ENCODE measurements at regions not wholly inside any gene's neighbourhood (a gene's known extent, or its start where the extent isn't known, plus 50 kb on each side); places are given as distances from the start of the nearest gene placed in this dataset.

DNA sequence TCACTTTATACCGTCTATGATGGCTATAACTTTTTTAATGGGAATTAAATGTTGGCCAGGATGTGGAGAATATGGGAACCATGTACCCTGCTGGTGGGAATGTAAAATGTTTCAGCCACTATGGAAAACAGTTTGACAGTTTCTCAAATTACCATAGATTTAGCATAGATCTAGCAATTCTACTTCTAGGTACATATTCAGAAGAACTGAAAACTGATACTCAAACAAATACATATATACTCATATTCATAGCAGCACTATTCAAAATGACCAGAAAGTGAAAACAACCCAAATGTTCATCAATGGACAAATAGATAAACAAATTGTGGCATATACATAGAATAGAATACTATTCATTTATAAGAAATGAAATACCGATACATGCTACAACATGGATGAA lies 539.4 kb downstream of the IGSF11 start:
- Histone ChIP-seq H4K20me1 (ENCODE audit: insufficient read depth, low read length) (no peaks in the 10 kb centered on the region), H3K79me2 (ENCODE audit: insufficient read depth, low read length) (no peaks in the 10 kb centered on the region), H3K4me2 (ENCODE audit: insufficient read depth, low read length) (no peak overlapping the region), H3K27ac (ENCODE audit: low read length) (no peak overlapping the region), H3K36me3 (ENCODE audit: insufficient read depth, low read length) (no peaks in the 10 kb centered on the region), H2AFZ (ENCODE audit: low read depth, low read length) (no peak overlapping the region), H3K4me1 (ENCODE audit: insufficient read depth, low read length) (no peaks in the 10 kb centered on the region), H3K9ac (ENCODE audit: low read depth, low read length) (no peak overlapping the region), H3K9me3 (ENCODE audit: insufficient read depth, low read length, severe bottlenecking) (no peaks in the 10 kb centered on the region), H3K4me3 (ENCODE audit: low read depth in 1 of 2, low read length in 2 of 2) (no peak overlapping the region), H3K27me3 (ENCODE audit: insufficient read depth, low read length, poor library complexity) (no peaks in the 10 kb centered on the region)
- no peak for DNase-seq
- TF ChIP-seq, protein P1, sequence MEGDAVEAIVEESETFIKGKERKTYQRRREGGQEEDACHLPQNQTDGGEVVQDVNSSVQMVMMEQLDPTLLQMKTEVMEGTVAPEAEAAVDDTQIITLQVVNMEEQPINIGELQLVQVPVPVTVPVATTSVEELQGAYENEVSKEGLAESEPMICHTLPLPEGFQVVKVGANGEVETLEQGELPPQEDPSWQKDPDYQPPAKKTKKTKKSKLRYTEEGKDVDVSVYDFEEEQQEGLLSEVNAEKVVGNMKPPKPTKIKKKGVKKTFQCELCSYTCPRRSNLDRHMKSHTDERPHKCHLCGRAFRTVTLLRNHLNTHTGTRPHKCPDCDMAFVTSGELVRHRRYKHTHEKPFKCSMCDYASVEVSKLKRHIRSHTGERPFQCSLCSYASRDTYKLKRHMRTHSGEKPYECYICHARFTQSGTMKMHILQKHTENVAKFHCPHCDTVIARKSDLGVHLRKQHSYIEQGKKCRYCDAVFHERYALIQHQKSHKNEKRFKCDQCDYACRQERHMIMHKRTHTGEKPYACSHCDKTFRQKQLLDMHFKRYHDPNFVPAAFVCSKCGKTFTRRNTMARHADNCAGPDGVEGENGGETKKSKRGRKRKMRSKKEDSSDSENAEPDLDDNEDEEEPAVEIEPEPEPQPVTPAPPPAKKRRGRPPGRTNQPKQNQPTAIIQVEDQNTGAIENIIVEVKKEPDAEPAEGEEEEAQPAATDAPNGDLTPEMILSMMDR (IDR thresholded peaks at IDR 0.05; ENCODE audit: borderline replicate concordance, extremely low read depth, low read length, poor library complexity, severe bottlenecking) = no peak
- TF ChIP-seq EZH2 (IDR thresholded peaks at IDR 0.05; ENCODE audit: borderline replicate concordance, low read depth, low read length, severe bottlenecking) = no peak
- no peak for ATAC-seq (ENCODE audit: insufficient read depth, low read depth)

DNA sequence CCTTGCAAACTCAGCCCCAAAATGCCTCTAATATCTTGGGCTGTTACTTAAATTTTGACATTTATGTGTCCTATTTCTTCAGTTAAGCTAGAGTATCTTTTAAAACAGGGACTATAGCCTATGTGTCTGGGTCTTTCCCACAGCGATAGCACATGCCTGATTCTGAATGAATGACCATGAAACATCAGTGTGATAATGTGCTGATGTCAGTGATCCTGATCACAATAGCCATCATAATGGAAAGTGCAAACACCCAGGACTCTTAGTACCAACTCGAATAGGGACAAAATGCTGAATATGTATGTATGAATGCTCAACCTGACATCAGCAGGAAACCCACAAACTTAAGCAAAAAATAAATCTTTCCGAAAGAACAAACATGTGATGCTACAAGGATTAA lies 537.4 kb downstream of the IGSF11 start:
- Histone ChIP-seq H3K36me3 (ENCODE audit: insufficient read depth, low read length) (no peaks in the 10 kb centered on the region), H3K79me2 (ENCODE audit: insufficient read depth, low read length) (no peaks in the 10 kb centered on the region), H3K27ac (ENCODE audit: low read length) (no peak overlapping the region), H3K27me3 (ENCODE audit: insufficient read depth, low read length, poor library complexity) (no peaks in the 10 kb centered on the region), H3K4me2 (ENCODE audit: insufficient read depth, low read length) (no peak overlapping the region), H3K4me3 (ENCODE audit: low read depth in 1 of 2, low read length in 2 of 2) (no peak overlapping the region), H3K9me3 (ENCODE audit: insufficient read depth, low read length, severe bottlenecking) (no peaks in the 10 kb centered on the region), H3K9ac (ENCODE audit: low read depth, low read length) (no peak overlapping the region), H2AFZ (ENCODE audit: low read depth, low read length) (no peak overlapping the region), H3K4me1 (ENCODE audit: insufficient read depth, low read length) (no peaks in the 10 kb centered on the region), H4K20me1 (ENCODE audit: insufficient read depth, low read length) (no peaks in the 10 kb centered on the region)
- DNase-seq (no peak), ATAC-seq (ENCODE audit: insufficient read depth, low read depth) (no peak)
- TF ChIP-seq, protein P1 (IDR thresholded peaks at IDR 0.05; ENCODE audit: borderline replicate concordance, extremely low read depth, low read length, poor library complexity, severe bottlenecking) = no peak
- TF ChIP-seq EZH2 (IDR thresholded peaks at IDR 0.05; ENCODE audit: borderline replicate concordance, low read depth, low read length, severe bottlenecking) = no peak

DNA sequence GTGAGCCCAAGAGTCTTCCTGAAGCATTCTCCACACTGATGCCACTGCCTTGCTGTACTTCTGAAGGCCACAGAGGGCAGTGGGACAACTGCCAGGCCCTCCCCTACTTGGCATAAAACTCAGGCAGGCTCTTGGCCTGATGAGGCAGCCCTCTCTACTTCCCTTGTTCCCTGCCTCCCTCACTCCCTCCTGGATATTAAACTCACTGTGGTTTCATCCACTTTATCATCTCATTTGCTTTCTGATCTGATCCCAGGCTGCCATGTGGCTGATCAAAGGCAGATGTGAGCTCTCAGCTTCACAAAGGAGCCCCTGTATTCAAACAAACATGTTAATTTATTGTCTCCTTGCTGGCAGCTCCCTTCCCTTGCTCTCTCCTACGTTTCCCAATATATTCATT lies 533.5 kb downstream of the IGSF11 start:
- Histone ChIP-seq H2AFZ (ENCODE audit: low read depth, low read length) (no peak overlapping the region), H3K4me3 (ENCODE audit: low read depth in 1 of 2, low read length in 2 of 2) (no peak overlapping the region), H3K79me2 (ENCODE audit: insufficient read depth, low read length) (no peaks in the 10 kb centered on the region), H3K4me1 (ENCODE audit: insufficient read depth, low read length) (no peaks in the 10 kb centered on the region), H3K4me2 (ENCODE audit: insufficient read depth, low read length) (no peak overlapping the region), H3K9ac (ENCODE audit: low read depth, low read length) (no peak overlapping the region), H3K36me3 (ENCODE audit: insufficient read depth, low read length) (no peaks in the 10 kb centered on the region), H3K27ac (ENCODE audit: low read length) (no peak overlapping the region), H3K9me3 (ENCODE audit: insufficient read depth, low read length, severe bottlenecking) (no peaks in the 10 kb centered on the region), H4K20me1 (ENCODE audit: insufficient read depth, low read length) (no peaks in the 10 kb centered on the region), H3K27me3 (ENCODE audit: insufficient read depth, low read length, poor library complexity) (no peaks in the 10 kb centered on the region)
- ATAC-seq (ENCODE audit: insufficient read depth, low read depth) = no peak
- DNase-seq = no peak
- TF ChIP-seq, protein P1 (IDR thresholded peaks at IDR 0.05; ENCODE audit: borderline replicate concordance, extremely low read depth, low read length, poor library complexity, severe bottlenecking) = no peak
- TF ChIP-seq EZH2 (IDR thresholded peaks at IDR 0.05; ENCODE audit: borderline replicate concordance, low read depth, low read length, severe bottlenecking) = no peak

DNA sequence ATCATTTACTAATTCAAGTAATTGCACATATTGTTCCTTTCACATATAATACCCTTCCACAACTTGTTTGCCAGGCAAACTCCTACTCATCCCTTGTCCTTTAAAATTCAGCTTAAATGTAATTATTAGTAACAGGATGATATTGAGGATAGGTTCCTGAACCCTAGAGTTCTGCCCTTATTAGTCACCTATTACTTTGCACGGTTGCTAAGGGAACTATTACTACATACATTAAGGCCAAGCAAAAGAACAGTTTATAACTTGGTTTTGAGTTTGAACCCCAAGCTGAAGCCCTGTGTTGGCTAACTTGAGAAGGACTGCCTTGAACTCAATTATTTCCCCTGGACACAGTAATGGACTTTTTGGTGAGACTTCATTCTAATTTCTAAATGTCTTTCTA lies 529.7 kb downstream of the IGSF11 start:
- Histone ChIP-seq H3K4me3 (ENCODE audit: low read depth in 1 of 2, low read length in 2 of 2) (no peak overlapping the region), H3K4me2 (ENCODE audit: insufficient read depth, low read length) (no peak overlapping the region), H3K9ac (ENCODE audit: low read depth, low read length) (no peak overlapping the region), H3K9me3 (ENCODE audit: insufficient read depth, low read length, severe bottlenecking) (no peaks in the 10 kb centered on the region), H4K20me1 (ENCODE audit: insufficient read depth, low read length) (no peaks in the 10 kb centered on the region), H3K27me3 (ENCODE audit: insufficient read depth, low read length, poor library complexity) (no peaks in the 10 kb centered on the region), H3K36me3 (ENCODE audit: insufficient read depth, low read length) (no peaks in the 10 kb centered on the region), H3K79me2 (ENCODE audit: insufficient read depth, low read length) (no peaks in the 10 kb centered on the region), H3K27ac (ENCODE audit: low read length) (no peak overlapping the region), H3K4me1 (ENCODE audit: insufficient read depth, low read length) (no peaks in the 10 kb centered on the region), H2AFZ (ENCODE audit: low read depth, low read length) (no peak overlapping the region)
- no peak for DNase-seq
- no peak for ATAC-seq (ENCODE audit: insufficient read depth, low read depth)
- no peak for TF ChIP-seq EZH2 (IDR thresholded peaks at IDR 0.05; ENCODE audit: borderline replicate concordance, low read depth, low read length, severe bottlenecking)
- TF ChIP-seq, protein P1 (IDR thresholded peaks at IDR 0.05; ENCODE audit: borderline replicate concordance, extremely low read depth, low read length, poor library complexity, severe bottlenecking) = no peak
